ENCODE measurements at regions not wholly inside any gene's neighbourhood (a gene's known extent, or its start where the extent isn't known, plus 50 kb on each side); places are given as distances from the start of the nearest gene placed in this dataset.

DNA sequence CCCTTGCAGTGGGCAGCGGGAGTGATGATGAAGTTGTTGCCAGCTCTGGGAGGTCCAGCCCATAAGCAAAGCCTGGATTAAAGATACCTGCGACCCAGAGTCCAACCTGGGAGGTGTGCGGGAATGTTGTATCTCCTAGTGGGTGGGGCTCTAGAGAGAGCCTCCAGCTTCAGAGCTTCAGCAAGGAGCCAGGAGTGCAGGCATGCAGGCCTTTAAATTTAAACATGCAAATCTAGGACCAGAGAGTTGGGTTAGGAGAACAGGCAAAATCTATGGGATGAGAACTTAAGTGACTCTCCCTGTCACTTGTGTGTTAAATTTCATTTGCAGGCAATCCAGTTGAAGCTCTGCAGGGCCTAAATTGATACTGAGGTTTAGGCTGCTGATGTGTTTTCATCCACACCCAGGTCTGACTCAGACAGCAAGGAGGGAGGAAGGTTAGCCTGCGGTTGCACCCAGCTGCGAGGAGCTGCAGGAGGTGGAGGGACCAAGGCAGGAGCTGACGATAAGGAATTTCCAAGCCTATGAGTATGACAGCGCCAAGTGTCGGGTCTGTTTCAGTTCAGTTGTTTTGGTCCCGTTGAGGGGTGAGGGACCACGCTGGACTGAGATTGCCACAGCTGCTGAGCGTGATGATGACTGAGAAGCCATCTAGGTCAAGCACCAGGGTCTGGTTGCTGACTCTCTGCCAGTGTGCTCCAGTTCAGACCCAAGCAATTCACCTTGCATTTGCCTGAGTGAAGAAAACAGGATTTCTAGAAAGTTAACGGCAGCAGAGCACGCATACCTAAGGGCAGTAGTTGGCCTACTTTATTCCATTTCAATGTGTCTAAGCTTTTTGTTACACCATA, 243.0 kb downstream of the ICE1 start:
- ATAC-seq = no peak

DNA sequence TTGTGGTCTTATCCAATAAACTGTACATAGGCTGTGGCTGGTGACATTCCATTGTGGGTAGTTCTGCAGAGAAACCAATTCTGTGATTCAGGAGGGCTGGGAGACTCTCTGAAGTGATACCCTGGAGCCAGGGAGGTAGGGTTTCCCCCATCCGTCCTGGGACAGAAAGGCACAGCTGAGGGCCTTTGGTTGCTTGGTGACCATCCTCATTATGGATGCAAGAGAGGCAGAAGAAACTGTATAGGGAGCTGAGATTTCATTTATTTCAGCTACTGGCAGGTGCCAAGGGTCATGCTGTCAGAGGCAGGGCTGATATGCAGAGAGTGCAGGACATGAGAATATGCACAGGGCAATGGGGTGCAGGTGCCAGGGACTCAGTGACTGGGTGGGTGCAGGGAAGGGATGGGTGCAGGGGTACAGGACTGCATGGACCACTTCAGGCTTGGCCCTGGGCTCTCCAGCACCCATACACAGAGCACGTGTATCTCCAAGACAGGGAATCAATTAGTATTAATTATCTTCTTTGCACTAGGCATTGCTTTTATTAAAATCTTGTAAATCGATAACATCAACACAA, 236.5 kb downstream of the ICE1 start:
- ATAC-seq = no peak

DNA sequence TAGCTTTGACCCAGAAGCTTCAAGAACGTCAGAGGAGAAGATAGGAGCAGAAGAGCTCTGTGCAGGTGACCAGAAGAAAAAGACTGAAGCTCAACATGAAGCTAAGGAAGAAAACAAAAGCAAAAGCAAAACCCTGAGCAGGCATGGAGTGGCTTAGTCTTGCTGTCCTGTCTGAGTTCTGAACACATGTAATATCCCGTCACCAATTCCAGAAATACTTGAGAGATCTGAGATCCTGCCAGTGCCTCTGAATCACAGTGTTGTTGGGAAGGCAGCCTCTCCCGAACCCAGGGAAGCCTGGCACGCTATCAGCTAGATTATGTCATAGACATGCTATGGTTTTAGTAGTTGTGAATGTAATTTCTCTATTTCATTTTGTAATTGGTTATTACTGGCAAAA, 235.7 kb downstream of the ICE1 start:
- no peak for ATAC-seq

DNA sequence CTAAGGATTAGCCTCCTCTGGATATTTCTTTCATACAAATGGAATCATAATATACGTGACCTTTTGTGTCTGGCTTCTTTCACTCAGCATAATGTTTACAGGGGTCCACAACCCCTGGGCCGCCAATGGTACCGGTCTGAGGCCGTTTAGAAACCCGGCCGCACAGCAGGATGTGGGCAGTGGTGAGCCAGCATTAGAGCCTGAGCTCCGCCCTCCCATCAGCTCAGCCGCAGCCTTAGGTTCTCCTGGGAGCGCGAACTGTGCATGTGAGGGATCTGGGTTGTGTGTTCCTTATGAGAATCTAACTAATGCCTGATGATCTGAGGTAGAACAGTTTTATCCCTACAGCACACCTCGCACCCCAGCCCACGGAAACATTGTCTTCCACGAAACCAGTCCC, 229.7 kb downstream of the ICE1 start:
- ATAC-seq = no peak

DNA sequence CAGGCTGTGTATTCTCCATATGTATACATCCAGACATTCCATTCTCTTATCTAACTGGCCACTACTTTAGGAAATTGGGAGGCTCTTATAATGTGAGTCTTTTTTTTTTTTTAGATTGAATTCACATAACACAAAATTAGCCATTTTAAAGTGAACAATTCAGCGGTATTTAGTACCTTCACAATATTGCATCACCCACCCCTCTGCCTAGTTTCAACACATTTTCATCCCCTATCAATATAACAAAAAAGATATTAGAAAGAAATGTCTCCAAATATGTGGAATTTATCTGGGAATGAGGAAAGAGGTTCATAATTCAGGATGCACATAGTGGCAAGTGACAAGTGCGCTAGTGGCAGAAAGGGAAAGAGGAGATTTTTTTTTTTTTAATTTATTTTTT, 228.5 kb downstream of the ICE1 start:
- ATAC-seq = no peak

DNA sequence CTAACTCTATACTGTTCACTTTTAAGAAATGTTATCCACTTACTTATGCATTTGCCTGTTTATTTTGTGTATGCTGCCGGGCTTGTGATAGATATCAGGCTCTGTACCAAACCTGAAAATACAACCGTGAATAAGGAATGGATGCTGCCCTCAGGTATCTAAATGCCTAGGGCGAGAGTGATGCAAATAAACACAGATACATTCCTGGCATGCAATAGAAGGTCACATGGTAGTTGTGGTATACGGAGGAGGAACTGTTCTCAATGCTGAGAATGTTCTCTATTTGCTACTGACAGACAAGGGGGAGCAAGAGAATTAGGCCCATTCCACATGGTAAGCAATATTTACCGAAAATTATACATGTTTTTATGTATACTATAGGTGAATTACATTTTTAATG, 227.8 kb downstream of the ICE1 start:
- ATAC-seq = no peak

DNA sequence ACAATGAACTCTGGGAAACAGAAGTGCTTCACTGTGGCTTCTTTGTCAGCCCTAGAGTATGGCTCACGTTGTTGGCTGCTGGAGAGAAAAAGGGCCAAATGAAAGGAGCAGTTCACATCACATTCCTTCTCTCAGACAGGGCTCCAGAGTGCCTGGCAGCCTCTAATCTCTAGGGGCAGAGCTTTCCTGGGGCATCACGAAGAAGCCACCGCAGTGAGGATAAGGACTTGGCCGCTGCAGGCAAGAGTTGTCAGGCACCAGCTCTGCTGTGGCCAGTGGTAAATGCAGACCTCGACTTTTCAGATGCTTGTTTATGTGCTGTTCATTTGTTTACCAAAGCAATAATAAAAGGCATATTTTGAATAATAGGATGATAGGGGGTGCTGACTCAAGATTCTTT, 227.2 kb downstream of the ICE1 start:
- ATAC-seq = no peak

DNA sequence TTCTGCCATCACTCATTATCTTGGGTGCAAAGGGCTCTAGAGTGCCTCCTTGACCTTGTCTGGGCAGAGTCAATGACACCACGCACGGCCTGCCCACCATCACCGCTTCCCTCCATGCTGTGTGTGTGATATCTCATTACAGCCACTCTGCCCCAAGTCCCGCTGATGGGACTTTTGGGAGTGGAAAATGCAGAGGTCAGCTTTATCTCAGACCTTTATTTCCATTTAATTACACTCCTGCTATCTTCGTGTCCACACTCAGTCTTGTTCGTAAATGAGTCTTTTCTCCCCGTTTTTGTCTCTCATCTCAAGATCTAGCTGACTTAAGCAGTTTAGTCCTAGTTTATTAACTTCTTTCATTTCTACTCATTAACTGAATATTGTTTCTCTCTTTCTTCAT, 226.2 kb downstream of the ICE1 start:
- no peak for ATAC-seq

DNA sequence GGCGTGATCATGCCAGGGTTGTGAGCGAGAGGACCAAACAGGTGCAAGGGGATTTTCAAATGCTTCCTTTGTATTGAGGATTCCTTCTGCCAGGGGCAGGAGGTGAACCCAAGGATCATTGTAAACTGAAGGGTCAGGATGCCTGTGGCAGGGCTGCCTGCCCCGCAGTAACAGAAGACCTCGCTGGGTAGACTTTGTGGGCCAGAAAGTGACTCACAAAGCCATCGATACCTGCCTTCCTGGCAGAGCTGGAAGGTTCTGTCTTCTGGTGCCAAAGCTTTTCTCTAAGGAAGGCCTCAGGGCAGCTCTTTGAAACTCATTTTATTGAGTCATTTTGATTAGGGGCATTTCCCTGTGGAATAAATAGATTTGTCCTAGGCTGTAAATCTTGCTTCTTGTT, 223.4 kb downstream of the ICE1 start:
- no peak for ATAC-seq

DNA sequence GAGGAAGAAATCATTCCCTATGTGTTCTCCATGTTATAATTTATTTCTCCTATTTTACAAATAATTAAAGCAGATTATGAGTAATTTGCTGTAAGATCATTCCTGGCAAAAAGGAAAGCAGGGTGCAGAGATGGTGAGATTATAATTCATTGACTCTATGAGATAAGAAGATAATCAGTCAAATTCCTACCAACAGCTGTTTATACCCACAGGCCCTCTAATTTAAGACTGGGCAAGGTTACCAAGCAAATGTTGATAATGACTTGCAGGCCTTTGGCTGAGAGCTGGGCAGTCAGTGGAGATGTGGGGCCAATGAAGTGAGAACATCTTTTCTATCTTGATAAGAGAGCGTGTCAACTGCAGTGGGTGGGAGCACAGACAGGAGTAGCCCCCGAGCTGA, 222.7 kb downstream of the ICE1 start:
- no peak for ATAC-seq

DNA sequence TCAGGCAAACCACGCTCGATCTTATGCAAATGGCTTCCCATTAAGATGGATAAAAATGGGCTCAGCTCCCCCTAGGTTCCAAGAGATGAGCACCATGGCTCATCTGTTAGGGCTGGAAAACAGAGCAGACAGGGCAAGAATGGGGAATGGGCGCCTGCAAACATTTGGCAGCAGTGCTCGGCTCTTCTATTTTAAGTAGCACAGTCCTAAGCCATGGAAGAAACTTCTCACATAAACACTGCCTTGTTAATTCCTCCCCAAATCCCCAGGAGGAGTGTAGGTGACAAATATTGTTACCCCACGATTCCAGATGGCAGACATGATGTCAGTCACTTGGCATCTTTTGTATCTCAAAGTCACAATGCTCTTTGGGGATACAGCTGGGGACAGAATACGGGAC, 221.8 kb downstream of the ICE1 start:
- ATAC-seq = no peak

DNA sequence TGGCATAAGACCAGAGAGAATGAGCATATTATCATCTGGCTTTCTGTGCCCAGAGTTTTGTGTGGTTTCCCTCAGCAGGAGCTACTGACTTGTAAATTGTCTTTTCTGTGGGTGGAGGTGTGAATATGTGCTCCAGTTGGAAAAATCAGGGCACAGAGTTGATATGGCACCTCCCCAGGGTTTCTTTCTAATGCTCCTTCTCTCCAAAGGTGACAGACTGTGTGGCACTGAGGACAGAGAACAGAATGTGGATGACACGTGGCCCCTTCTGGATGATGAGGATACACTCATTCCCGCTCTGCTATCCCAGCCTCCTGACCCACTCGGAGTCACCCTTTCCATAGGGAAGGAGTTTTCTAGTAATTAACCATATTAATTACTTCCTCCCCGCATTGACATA, 221.0 kb downstream of the ICE1 start:
- ATAC-seq = no peak

DNA sequence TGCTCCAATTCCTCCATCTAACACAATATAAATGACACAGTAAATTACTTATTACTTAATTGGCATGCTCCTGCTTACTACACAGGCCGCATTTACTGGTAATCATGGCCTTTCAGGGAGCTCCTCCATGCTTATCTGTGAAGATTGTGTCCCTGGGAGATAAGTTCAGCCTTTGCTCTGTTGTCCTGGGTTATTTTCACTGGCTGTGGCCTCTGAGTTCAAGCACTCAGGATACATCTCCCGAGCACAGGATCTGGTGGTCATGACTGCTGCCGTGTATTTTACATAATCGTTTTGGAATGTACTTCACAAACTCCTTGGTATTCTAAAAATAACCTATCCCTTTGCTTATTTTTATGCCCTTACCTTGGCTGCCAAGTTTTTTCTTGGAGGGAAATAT, 215.7 kb downstream of the ICE1 start:
- no peak for ATAC-seq

DNA sequence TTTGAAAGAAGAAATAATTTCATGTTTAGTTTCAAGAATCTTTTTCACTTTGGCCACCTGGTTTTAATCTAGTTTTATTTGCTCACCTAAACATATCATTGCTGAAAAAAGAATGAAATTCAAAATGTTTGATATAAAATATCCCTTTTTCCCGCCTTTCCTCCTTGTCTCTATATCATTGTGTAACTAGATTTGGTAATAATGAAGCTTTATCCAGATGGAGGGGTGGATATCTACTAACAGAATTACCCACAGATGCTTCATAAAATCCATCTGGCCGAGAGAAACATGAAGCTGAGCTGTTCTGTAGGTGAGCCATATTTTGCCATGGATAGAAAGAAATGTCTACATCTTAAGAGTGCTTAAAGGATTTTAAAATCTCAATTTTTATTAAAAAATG, 214.7 kb downstream of the ICE1 start:
- ATAC-seq = no peak

DNA sequence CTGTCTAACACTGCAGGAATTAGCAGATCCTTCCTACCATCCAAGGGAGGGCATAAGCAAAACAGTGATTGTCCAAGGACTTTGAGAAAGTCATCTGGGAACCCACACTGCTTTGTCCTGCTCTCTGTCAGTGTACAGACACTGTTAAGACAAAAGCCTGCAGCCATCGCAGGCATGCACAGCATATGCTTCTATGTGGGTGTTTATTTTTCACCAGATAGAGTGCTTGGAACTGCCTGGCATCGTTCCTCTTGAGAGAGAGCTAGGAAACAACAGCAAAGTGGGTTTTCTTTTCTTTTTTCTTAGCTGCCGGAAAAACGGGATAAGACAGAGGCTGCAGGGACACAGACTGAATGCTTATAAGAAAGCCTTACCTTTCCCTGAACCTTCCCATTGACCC, 212.3 kb downstream of the ICE1 start:
- no peak for ATAC-seq

DNA sequence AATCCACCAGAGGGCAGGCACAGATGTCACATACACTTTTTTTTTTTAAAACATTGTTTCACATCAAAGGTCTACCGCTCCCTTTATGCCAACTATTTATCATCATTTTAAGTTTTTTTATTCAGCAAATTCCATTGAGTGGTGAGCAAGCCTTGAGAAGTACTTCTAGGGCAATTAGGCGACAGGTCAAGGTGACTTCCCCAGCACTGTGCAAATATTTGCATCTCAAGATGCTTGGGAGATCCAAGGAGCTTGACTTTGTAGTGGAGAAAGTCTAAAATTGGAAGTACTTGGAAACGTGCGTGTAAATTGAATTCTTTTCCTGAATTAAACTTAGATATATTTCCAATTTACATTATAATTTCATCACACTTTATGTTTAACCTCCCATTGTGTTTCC, 211.1 kb downstream of the ICE1 start:
- ATAC-seq = no peak

DNA sequence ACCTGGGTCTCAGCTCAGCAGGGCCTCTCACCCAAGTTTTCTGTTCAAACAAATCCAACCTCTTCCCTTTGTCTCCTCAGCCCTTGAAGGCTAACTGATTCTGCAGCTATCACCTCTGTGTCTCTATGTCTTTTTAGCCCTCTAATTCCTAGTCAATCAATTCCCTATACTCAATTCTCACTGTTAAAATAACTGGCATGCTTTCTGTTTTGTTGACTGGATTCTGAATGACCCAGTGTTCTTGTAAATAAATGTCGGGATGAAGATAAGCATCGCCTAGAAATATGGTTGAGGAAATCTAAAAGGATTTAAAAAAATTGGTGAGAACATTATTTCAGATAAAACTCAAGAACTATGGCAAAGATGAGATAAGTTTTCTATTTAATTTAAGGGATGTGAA, 210.2 kb downstream of the ICE1 start:
- ATAC-seq = no peak

DNA sequence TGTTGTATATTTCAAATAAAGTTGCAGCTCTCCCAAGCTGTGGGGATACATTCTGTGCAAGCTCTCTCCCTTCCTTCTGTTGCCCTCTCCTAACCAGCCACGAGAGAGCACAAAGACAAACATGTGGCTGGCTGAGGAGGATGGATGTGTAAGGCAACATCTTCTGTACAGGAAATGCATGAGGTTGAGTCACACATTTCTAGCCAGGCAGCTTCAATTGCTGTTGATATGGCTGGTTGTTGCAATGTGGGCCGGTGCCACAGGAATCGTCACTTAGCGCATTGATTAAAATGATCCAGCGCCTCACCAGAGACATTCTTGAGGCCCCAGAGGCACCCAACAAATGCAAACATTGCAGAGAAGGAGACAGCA, 207.1 kb downstream of the ICE1 start:
- no peak for ATAC-seq

DNA sequence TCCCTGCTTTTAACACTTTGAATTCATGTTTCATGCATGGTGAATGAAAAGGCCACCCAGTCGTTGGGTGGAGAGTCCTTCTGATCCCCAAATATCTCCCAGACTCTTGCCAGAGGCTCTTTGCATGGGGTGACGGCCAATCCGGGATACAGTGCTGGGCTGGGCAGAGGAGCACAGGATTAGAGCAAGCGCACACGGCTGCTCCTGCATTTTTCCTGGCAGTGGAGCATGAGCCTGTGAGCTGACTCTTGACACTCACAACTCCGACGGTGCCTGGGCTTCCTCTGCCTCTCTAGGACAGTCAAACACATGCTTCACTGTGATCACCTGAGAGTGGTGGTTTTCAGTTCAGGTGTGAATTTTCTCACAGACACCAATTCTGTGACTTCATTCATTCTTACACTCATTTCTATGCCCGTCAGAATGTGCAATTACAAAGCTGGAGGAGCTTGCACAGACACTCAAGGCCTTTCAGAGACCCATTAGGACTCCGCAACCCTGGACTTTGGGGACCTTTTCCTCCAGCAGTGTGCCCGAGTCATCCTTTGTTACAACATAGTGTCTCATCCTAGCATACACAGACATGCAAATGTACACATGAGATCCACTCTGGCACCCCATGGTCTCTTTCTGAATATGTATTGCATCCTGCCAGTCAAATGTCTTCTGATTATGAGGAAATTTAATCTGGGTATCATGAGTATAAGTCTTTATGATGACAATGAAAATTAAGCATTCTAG, 206.6 kb downstream of the ICE1 start:
- no peak for ATAC-seq

DNA sequence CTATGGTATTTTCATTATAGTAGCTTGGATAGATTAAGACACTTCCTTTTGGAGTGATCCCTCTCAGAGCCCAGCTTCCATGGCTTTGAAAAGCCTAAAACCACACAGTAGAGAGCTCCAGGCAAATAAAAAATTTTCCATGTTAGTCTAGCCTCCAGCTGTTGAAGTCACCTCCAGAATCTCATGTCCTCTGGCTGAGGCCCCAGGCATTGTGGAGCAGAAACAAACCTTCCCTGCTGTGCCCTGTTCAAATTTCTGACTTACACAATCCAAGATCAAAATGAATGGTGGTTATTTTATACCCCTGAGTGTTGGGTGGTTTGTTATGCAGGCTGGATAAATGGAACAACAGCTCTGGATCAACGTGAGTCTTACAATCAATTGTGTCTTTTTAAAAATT, 203.9 kb downstream of the ICE1 start:
- ATAC-seq = no peak

DNA sequence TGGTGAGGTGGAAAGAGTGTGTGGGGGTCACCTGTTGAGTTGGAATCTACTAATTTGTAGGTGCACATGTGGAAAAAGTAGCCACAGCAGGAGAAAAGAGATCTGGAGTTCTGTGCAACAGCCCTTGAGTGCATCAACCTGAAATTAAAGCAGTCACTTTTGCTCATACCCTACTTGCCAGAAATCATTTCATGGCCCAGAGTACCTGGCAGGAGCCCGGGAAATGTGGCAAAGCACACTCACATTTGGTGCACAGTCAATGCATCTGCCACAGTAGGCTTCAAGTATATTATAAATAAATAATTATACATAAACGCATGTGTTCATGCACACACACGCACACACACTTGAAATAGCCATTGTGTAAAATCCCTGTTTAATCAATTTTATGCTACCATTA, 203.0 kb downstream of the ICE1 start:
- ATAC-seq = no peak

DNA sequence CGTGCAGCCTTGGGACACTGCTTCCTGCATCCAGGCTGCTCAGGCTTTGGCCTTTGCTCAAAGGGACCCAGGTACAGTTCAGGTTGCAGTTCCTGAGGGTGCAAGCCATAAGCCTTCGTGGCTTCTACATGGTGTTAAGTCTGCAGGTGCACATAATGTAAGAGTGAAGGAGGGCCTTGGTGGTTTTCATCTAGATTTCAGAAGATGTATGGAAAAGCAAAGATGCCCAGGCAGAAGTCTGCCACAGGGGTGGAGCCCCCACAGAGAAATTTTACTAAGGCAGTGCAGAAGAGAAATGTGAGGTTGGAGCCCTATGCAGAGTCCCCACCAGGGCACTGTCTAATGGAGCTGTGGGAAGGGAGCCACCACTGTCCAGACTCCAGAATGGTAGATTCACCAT, 200.9 kb downstream of the ICE1 start:
- ATAC-seq = no peak

DNA sequence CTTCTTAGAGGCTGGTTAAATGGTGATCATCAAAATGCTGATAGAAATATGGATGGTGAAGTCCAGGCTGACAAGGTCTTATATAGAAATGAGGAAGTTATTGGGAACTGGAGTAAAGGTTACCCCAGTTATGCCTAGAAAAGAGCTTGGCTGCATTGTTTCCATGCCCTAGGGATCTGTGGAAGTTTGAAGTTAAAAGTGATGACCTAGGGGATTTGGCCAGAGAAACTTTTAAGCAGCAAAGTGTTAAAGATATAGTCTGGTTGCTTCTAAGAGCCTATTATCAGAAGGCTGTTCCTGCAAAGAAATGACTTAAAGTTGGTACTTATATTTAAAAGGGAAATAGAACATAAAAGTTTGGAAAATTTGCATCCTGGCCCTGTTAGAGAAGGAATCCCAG, 200.3 kb downstream of the ICE1 start:
- no peak for ATAC-seq

DNA sequence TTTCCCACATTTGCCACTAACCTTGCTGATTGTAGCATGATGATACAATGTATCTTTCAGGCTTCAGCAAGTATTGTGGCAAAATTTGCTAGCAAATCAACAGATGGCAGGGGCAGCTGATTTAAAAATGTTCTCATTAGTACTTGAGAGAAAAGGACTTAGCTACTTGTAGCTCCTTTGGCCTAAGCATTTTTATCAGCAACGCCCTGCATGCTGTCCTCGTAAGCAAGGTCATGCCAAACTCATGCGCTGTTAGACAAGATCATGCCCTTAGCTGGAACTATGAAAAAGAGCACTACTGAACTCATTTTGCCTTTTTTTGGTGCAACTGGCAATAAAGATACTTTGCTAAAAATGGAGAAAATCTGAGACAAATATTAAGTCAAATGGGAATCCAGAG, 197.1 kb downstream of the ICE1 start:
- no peak for ATAC-seq
